Rectal smooth muscle tissue (tissue), 1 donor: ENCODE measurements at regions not wholly inside any gene's neighbourhood (a gene's known extent, or its start where the extent isn't known, plus 50 kb on each side); places are given as distances from the start of the nearest gene placed in this dataset.
"Not testable (repeated sequence)": the region's sequence is repeated elsewhere in the genome, so short reads cannot be mapped to it uniquely, and the experiment has no call there.

Experiments used
- H3K27ac ChIP-seq: one replicate; pipeline ENCODE4 v1.7.0; 2013; ENCODE audit warnings: low read depth, low read length, inconsistent platforms
- H3K27me3 ChIP-seq: one replicate; pipeline ENCODE4 v1.7.0; 2013; ENCODE audit warnings: low read length; ENCODE audit not compliant: control insufficient read depth, insufficient read depth
- H3K36me3 ChIP-seq: one replicate; pipeline ENCODE4 v1.7.0; 2013; ENCODE audit warnings: low read length; ENCODE audit not compliant: control insufficient read depth, insufficient read depth
- H3K4me1 ChIP-seq: one replicate; pipeline ENCODE4 v1.7.0; 2013; ENCODE audit warnings: low read length; ENCODE audit not compliant: control insufficient read depth, insufficient read depth
- H3K4me3 ChIP-seq: one replicate; pipeline ENCODE4 v1.7.0; 2013; ENCODE audit warnings: low read length
- H3K9ac ChIP-seq: one replicate; pipeline ENCODE4 v1.7.0; 2013; ENCODE audit warnings: low read length

DNA sequence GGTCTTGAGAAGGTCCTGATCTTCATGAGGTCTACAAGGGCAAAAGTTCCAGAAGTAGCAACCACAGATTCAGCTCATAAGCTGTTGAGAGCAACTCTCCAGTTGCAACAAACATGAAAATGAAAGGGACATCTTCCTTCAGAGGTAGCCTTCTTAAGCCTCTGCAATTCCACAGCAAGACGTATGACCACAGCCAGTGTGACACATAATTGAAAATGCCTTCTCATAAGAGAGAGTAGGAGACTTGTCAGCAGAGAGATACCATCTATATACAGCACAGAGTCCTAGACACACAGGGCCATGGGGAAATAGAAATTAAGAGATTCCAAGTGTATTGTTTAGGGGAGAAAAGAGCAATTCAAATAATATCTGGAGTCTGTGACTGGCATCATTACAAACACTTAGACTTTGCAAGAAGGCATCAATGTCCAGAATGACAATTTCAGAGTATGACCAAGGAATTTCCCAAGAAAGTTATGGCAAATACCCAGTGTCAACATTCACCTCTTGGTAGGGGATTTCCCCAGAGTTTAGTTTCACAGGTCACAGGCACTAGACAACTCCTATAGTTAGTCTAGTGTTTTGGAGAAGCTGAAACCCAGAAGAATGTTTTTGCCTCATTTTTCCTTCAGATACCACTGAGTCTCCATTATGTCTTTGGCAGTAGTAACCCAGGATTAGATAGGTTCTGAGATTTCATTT is 340.3 kb downstream of the ZNF674 start:
- Histone ChIP-seq H3K27ac (no peak overlapping the region), H3K9ac (no peak overlapping the region), H3K4me3 (no peak overlapping the region), H3K27me3 (no peaks in the 10 kb centered on the region), H3K36me3 (no peaks in the 10 kb centered on the region), H3K4me1 (no peaks in the 10 kb centered on the region)

DNA sequence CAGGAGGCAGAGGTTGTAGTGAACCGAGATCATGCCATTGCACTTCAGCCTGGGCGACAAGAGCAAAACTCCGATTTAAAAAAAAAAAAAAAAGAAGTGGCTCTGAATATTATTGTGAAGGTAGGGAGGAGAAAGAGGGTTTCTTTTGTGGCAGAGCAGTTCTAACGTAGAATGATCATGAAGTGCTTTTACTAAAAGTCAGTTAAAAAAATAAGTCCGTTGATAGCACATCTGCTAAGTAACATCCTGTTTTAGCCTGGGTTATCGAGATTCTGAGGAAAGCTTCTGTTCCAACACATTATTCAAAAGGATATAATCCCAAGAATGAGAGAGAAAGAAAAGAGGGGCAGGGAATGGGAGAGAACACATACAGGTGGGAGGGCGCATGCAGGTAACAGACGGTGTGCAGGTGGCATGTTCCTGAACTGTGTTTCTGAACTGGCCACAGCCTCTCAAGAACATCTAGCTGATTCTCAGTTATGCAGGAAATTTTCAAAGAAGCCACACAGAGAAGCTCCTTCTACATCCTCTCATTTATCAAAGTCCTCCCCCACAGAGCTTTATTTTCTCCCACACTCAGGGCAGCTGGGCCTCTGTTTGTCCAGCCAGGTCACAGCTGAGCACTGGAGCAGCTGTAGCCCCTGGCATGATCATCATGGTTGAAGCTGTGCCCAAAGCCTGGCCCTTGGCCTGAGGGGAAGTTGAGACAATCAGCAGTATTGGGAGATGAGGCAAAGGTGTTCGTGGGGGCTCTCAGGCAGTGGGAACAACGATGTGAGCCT is 342.3 kb downstream of the ZNF674 start:
- no peaks in the 10 kb centered on the region for H3K4me1 ChIP-seq
- H3K9ac ChIP-seq = no peak overlapping the region
- no peak overlapping the region for H3K4me3 ChIP-seq
- H3K27ac ChIP-seq = no peak overlapping the region
- no peaks in the 10 kb centered on the region for H3K27me3 ChIP-seq
- no peaks in the 10 kb centered on the region for H3K36me3 ChIP-seq

DNA sequence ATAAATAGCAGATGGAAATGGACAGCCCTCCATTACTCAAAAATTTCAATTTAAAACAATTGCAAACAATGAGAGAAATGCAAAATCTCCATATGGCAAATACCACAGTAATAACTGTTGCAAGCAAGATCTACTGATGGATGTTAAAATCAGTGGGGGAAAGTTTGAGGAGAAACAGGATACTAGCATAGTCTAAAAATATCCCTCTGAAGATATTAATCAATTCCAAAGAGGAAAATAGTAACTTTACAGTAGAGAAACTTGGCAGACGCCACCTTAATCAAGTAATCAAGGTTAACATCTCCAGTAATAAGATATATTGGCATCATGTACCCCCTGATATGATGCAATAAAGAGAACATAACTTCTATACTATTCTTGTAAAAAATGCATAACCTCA is 344.8 kb downstream of the ZNF674 start:
- Histone ChIP-seq H3K9ac (no peak overlapping the region), H3K36me3 (no peaks in the 10 kb centered on the region), H3K27me3 (no peaks in the 10 kb centered on the region), H3K4me3 (no peak overlapping the region), H3K27ac (no peak overlapping the region), H3K4me1 (no peaks in the 10 kb centered on the region)

DNA sequence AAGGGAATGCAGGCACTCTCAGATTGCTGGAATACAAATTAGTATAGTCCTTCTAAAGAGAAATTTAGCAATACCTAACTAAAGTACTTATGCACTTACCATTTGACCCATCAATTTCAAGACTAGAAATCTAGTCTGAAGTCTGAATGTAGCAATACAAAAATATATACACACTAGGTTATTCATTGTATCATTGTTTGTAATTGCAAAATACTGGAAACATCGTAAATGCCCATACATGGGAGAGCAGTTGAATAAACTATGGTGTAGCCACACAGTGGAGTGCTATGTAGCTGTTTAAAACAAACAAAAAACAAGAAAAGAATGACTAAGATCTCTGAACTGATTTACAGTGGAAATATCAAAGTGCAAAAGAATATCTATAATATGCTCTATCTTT is 346.4 kb downstream of the ZNF674 start:
- Histone ChIP-seq H3K9ac (no peak overlapping the region), H3K27ac (no peak overlapping the region), H3K4me3 (no peak overlapping the region), H3K4me1 (no peaks in the 10 kb centered on the region), H3K36me3 (no peaks in the 10 kb centered on the region), H3K27me3 (no peaks in the 10 kb centered on the region)

DNA sequence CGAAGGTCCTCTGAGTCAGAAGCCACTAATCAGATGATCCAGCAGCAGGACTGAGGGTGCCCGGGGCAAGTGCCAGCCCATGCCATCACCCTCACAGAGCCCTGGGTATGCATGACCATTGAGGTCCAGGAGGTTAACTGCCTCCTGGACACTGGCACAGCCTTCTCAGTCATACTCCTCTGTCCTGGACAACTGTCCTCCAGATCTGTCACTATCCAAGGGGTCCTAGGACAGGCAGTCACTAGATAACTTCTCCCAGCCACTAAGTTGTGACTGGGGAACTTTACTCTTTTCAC is 358.5 kb downstream of the ZNF674 start:
- not testable (repeated sequence) for H3K9ac ChIP-seq, H3K27me3 ChIP-seq, H3K36me3 ChIP-seq, H3K4me1 ChIP-seq, H3K4me3 ChIP-seq, H3K27ac ChIP-seq

DNA sequence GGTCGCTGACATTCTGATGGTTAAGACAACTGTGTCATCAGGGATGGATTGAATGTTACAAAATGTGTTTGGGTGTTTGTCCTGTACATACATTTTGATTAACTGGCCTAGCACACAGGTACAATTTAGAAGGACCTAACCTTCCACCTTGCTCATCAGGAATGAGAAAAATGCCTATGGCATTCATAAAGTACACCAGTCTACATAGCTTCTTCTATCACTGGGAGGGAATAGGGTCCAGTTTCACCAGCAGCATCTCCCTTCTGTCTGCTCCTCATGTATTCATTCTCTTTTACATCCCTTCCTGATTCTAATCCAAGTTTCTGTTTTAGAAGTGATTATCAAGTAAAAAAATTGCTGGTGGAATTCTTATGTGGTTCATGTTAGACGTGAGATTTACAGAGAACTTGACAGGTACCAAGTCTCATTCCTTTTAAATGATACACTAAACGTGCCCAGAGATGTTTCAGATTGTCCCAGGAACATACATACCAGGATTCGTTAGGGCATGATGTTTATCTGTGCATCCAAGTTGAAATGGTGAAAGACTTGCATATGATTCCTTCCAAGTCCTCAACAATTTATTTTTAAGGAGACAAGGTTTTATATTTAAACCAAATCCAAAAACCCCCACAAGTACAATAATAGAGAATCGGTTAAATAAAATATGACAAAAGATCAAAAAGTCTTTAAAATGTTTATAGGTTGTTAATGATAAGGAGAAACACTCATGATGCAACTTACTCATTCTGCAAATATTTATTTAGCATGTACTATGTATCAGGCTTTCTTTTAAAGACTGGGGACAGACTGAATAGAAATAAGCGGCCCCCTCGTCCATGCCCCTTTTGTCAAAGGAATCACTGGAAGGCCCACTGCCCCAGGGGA is 359.1 kb downstream of the ZNF674 start:
- Histone ChIP-seq H3K9ac (no peak overlapping the region), H3K36me3 (no peaks in the 10 kb centered on the region), H3K4me1 (no peaks in the 10 kb centered on the region), H3K27ac (no peak overlapping the region), H3K27me3 (no peaks in the 10 kb centered on the region), H3K4me3 (no peak overlapping the region)

DNA sequence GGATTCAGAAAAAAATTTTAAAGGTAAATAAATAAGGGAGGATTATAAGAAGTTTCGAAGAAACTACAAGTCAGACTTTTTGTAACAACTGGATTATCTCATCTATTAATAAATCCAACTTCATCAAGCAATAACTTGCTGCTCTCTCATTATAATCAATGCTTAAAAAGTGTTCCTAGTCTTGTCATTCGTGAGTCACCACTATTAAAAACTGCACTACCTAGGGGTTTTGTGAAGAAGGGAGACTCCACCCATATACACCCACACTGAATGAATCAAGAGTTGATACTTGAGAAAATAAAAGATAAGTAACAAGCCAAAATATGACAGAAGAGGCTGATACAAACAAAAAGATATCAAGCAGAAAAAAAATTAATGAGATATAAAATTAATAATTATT is 360.5 kb downstream of the ZNF674 start:
- Histone ChIP-seq H3K27ac (no peak overlapping the region), H3K36me3 (no peaks in the 10 kb centered on the region), H3K9ac (no peak overlapping the region), H3K4me1 (no peaks in the 10 kb centered on the region), H3K4me3 (no peak overlapping the region), H3K27me3 (no peaks in the 10 kb centered on the region)

DNA sequence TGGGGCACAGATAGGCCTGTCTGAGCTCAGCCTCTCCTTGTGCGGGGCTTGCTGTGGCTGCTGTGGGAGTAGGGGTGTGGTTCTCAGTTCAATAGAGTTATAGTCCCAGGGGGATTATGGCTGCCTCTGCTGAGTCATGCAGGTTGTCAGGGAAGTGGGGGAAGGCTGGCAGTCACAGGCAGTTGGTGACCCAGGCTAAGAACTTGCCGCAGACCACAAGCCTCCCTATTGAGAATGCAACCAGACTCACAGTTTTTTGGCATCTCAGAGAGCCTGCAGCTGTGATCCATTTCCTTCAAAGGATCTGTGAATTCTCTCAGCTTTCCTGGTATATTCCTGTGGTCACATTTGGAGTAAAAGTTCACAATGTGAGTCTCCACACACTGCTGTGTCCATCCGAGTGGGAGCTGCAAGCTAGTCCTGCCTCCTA is 364.9 kb downstream of the ZNF674 start:
- Histone ChIP-seq H3K27me3 (no peaks in the 10 kb centered on the region), H3K36me3 (no peaks in the 10 kb centered on the region), H3K4me3 (no peak overlapping the region), H3K4me1 (no peaks in the 10 kb centered on the region), H3K27ac (no peak overlapping the region), H3K9ac (no peak overlapping the region)

DNA sequence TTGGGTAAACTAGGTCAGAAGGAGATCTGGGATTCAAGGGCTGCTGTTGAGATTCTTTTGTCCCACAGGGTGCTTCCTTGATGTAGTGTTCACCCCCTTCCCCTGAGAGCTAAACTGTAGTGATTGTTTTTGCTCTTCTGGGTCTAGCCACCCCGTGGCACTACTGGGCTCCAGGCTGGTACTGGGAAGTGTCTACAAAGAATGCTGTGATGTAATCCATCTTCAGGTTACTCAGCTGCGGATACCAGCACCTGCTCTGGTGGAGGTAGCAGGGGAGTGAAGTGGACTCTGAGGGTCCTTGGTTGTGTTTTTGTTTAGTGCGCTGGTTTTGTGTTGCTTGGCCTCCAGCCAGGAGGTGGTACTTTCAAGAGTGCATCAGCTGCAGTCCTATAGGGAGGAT is 365.5 kb downstream of the ZNF674 start:
- Histone ChIP-seq H3K9ac (no peak overlapping the region), H3K4me3 (no peak overlapping the region), H3K27me3 (no peaks in the 10 kb centered on the region), H3K27ac (no peak overlapping the region), H3K4me1 (no peaks in the 10 kb centered on the region), H3K36me3 (no peaks in the 10 kb centered on the region)

DNA sequence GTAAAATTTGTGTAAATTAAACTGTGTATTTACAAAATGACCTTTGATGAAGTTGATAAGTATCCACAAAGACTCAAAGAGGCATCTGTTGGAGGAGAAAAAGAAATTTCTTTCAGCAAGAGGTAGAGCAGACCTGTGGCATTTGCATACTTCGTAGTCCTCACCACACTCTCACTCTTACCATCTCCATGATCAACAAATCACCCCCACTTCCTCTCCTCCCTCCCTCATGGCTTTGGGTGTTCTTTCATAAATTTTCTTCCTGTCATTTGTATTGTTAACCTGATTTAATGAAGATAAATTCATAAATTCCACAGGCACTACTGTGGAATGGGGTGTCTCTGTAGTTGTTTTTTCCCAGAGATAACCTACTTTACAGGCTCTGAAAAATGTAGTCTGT is 366.5 kb downstream of the ZNF674 start:
- H3K4me1 ChIP-seq = no peaks in the 10 kb centered on the region
- H3K9ac ChIP-seq = no peak overlapping the region
- no peak overlapping the region for H3K4me3 ChIP-seq
- no peaks in the 10 kb centered on the region for H3K27me3 ChIP-seq
- no peaks in the 10 kb centered on the region for H3K36me3 ChIP-seq
- H3K27ac ChIP-seq = no peak overlapping the region

DNA sequence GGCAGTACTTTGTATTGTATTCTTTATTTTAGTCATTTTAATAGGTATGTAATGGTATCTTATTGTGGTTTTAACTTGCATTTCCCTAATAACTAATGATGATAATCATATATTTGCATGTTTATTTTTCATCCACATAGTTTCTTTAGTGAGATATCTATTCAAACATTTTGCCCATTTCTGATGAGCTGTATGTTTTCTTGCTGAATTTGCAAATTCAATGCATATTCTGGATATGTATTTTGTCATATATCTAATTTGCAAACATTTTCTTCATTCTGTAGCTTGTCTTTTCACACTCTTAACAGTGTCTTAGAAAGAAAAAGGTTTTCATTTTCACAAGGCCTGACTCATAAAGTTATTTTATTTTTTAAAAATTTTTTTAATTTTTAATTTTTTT is 372.1 kb downstream of the ZNF674 start:
- Histone ChIP-seq H3K27ac (no peak overlapping the region), H3K4me1 (no peaks in the 10 kb centered on the region), H3K4me3 (no peak overlapping the region), H3K36me3 (no peaks in the 10 kb centered on the region), H3K27me3 (no peaks in the 10 kb centered on the region), H3K9ac (no peak overlapping the region)

DNA sequence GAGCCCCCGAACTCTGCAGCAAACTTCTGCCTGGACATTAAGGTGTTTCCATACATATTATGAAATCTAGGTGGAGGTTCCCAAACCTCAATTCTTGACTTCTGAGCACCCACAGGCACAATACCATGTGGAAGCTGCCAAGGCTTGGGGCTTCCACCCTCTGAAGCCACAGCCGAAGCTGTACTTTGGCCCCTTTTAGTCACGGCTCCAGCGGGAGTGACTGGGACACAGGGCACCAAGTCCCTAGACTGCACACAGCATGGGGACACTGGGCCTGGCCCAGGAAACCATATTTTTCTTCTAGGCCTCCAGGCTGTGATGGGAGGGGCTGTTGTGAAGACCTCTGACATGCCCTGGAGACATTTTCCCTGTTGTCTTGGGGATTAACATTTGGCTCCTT is 373.8 kb downstream of the ZNF674 start:
- not testable (repeated sequence) for H3K4me3 ChIP-seq, H3K9ac ChIP-seq, H3K27ac ChIP-seq, H3K36me3 ChIP-seq, H3K27me3 ChIP-seq, H3K4me1 ChIP-seq
